ENCODE measurements at regions not wholly inside any gene's neighbourhood (a gene's known extent, or its start where the extent isn't known, plus 50 kb on each side); places are given as distances from the start of the nearest gene placed in this dataset.
"Not testable (repeated sequence)": the region's sequence is repeated elsewhere in the genome, so short reads cannot be mapped to it uniquely, and the experiment has no call there.

DNA sequence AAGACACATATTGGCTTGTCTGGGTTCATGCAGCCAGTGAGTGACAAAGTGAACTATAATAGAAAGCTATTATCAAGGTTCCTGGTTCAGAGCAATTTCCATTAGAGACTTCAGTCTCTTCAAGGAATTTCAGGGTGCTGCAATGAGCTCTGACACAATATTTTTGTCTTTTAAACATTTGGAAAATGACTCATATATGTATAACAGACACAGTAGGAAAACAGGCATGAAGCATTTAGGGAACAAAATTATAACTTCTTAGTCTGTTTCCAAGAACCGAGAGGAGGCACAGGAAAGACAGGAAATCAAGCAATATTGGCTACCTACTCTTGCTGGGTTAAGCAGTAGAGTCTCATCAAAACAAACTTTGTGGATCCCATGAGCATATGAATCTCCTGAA, 170.4 kb downstream of the PTPRC start:
- DNase-seq (ENCODE audit: low read depth in 2 of 2) = no peak

DNA sequence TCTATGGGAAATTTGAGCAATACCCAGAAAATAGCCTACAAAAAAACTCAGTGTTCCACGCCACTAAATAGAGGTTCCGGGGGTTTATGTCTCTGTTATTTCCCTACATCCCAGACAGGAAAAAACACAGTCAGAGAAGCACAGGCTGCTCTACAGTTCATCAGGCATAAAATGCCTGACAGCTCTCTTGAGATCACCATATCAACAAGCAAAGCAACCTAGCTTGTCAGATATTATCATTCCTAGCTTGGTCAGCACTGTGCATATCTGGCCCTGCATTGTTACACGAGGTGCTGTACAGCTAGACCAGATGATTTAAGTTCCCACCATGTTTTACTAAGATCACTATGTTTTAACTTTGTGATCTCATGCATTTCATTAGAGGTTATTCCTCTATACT, 172.6 kb downstream of the PTPRC start:
- DNase-seq (ENCODE audit: low read depth in 2 of 2) = no peak

DNA sequence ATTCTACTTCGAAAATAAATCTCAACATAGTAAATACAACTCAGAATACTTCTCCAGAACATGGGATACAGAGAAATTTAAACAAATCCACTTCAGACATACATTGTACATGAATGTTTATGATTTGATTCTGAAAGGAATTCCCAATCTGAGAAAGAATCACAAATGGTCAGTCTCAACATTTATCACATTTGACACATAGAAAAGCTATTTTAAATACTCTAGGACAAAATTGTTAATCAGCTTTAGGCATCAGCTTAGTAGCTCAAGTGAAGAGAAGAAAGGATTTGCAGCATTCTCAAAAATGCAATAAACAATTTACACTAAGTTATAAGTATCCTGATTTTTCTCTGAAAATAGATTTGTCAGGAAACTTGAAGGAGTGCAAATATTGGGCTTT, 184.8 kb downstream of the PTPRC start:
- no peak for DNase-seq (ENCODE audit: low read depth in 2 of 2)

DNA sequence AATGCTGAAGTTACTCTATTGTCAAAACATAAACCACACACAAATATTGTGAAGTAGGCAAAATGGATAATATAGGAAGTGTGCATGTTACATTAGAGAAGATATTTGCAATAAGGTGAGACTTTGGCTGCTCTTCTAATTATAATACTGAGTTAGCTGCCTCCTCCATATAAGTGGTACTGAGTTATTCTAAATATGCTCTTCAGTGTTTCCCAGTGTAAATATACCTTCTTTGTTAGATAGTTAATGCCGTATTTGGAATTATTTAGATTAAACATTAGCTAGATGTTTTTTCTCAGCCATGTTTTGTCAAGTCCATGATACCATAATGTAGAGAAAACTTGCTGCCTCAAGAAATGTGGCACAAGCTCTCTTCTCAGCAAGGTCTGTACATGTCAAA, 186.4 kb downstream of the PTPRC start:
- DNase-seq (ENCODE audit: low read depth in 2 of 2) = no peak

GRCh38 chr1:198829356-198829755, 190.5 kb downstream of the PTPRC start:
- DNase-seq (ENCODE audit: low read depth in 2 of 2) = no peak

GRCh38 chr1:198829944-198830343, 191.1 kb downstream of the PTPRC start:
- no peak for DNase-seq (ENCODE audit: low read depth in 2 of 2)

- DNase-seq (ENCODE audit: low read depth in 2 of 2) = no peak
Measured at GRCh38 chr1:198830412-198830811, 191.6 kb downstream of the PTPRC start.

- no peak for DNase-seq (ENCODE audit: low read depth in 2 of 2)
Measured at GRCh38 chr1:198833706-198834503, 195.1 kb downstream of the PTPRC start.

- no peak for DNase-seq (ENCODE audit: low read depth in 2 of 2)
Measured at GRCh38 chr1:198837278-198838021, 198.6 kb downstream of the PTPRC start.

DNA sequence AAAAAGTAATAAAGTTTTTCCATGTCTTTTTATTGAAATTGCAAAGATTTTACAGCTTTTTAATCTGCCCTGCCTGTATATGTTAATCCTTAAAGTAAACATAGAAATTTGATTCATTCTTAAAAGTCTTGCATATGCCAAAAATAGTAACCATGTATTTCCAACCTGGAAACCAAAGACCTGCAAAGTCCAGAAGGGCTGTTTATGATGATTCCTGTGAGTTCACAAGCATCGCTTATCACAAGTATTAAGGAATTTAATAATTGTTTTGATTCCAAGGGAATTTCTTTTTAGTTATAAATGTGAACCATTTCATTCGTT, 199.1 kb downstream of the PTPRC start:
- no peak for DNase-seq (ENCODE audit: low read depth in 2 of 2)

DNA sequence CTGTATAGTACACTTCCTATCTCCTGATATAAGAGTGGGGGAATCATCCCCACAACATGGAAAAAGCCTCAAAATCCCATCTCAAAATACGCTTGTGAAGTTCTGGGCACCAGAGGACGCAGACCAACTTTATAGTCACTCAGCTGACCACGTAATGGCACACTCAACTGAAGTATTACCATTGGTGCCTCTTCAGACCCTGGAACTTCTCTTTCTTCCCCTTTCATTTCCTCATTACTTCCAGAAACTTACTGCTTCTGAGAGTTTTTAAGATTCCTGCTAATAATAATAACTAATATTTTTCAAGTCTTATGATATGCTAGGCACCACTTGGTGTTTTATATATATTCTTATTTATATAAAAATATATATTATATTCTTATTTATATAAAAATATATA, 202.6 kb downstream of the PTPRC start:
- DNase-seq (ENCODE audit: low read depth in 2 of 2) = no peak

DNA sequence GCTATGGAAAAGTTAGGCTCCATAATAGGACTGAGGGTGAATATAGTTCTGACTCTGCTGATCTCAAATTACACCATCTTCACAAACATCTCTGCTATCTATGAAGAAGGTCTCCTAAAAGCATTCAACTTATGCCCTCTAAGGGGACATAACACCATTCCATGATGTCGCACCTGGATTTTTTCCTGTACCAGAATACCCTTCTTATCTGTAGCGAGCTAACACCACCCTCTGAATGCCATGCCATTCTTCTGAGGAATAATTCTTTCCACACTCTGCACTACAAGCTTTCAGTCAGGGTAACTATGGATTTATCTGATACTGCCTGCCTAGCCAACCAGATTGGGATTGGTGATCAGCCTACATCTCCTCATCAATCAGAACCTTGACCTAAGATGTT, 203.8 kb downstream of the PTPRC start:
- DNase-seq (ENCODE audit: low read depth in 2 of 2) = no peak

- no peak for DNase-seq (ENCODE audit: low read depth in 2 of 2)
Measured at GRCh38 chr1:198845271-198845670, 206.4 kb downstream of the PTPRC start.

DNA sequence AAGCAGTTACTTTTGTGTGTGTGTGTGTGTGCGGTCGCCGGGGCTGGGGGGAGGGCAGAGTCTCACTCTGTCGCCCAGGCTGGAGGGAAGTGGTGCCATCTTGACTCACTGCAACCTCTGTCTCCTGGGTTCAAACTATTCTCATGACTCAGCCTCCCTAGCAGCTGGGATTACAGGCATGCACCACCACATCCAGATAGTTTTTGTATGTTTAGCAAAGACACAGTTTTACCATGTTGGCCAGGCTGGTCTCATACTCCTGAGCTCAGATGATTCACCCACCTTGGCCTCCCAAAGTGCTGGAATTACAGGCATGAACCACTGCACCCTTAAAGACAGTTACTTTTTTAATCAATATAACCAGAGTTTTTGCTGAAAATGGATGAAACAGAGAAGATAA, 207.0 kb downstream of the PTPRC start:
- no peak for DNase-seq (ENCODE audit: low read depth in 2 of 2)

GRCh38 chr1:198846556-198846955, 207.7 kb downstream of the PTPRC start:
- no peak for DNase-seq (ENCODE audit: low read depth in 2 of 2)

DNA sequence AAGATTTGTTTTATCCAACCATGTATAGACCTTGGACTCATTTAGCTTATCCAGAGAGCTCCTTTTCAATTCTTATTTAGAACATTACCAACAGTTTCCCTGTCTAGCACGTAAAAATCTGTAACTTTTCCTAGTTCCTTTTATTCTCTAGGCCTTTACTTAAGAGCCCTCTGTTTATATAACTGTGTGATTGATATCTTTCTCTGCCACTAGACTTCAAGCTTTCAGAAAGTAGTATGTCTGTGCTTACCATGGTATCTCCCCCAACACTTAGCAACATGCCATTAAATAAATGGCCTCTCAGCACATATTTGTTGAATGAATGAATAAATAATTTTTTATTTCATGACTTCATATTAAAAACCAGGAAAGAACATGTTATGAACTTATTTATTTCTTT, 209.4 kb downstream of the PTPRC start:
- no peak for DNase-seq (ENCODE audit: low read depth in 2 of 2)

DNA sequence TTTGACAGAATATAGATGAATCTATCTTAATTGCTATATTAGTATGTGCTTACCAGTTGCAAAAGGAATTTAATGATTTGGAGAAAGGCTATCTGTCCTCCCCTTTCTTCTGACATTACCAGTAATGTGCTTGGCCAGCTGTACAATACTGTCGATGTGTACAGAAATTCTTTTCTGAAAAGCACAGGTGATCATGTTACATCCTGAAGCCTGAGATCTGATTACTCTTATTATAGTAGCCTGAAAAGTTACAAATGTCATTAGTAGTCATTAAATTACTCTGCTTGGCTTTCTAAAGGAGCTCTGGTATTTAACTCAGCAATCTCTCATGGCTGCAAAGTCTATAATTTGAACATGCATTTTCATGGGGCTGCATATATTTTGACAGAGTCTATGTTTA, 209.8 kb downstream of the PTPRC start:
- DNase-seq (ENCODE audit: low read depth in 2 of 2) = no peak

- no peak for DNase-seq (ENCODE audit: low read depth in 2 of 2)
Measured at GRCh38 chr1:198849093-198849492, 210.3 kb downstream of the PTPRC start.

- no peak for DNase-seq (ENCODE audit: low read depth in 2 of 2)
Measured at GRCh38 chr1:198850196-198850595, 211.4 kb downstream of the PTPRC start.

- DNase-seq (ENCODE audit: low read depth in 2 of 2) = not testable (repeated sequence)
Measured at GRCh38 chr1:198850966-198851365, 212.1 kb downstream of the PTPRC start.

DNA sequence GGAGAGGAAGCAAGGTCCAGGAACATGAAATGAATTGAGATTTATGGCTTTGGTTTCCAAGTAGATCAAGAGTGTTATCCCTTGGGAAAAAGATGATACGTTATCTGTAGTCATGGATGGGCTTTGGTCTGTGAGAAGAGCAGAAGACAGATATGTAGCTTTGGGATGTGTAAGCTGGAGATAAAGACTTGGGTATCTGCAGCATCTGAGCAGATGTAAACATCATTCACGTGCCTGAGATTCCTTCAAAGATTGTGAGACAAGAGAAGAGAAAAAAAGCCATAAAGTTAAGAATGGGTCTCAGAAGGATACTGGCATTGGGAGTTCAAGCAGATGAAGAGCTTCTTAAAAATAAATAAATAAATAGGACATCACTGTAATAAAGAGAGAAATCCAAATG, 217.8 kb downstream of the PTPRC start:
- DNase-seq (ENCODE audit: low read depth in 2 of 2) = no peak

GRCh38 chr1:198858033-198858432, 219.2 kb downstream of the PTPRC start:
- no peak for DNase-seq (ENCODE audit: low read depth in 2 of 2)

GRCh38 chr1:198860371-198860770, 221.5 kb downstream of the PTPRC start:
- DNase-seq (ENCODE audit: low read depth in 2 of 2) = no peak

- DNase-seq (ENCODE audit: low read depth in 2 of 2) = no peak
Measured at GRCh38 chr1:198861636-198862035, 222.8 kb downstream of the PTPRC start.
